Epidermal melanocyte (primary cell): ENCODE measurements at regions not wholly inside any gene's neighbourhood (a gene's known extent, or its start where the extent isn't known, plus 50 kb on each side); places are given as distances from the start of the nearest gene placed in this dataset.

Source experiments
- DNase-seq: peaks from one replicate; pipeline ENCODE4 v3.0.0; 2011; ENCODE audit warnings: low spot score; ENCODE audit not compliant: insufficient read length

DNA sequence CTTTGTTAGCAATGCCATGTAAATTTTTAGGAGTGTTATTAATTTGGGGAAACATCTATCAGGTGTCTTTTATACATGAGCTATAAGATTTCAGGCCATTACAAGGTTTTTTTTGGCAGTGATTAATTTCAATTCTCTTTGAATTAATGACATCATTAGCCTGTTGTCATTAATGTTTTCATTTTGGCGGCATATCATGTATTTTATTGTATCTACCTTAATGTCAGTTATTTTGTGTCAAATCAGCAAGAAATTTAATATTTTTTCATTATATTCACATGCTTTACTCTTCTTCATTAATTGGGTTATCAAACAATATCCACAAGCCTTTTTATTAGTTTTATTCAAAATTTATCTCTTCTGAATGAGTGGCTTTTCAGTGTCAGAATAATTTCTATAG lies 153.0 kb upstream of the CAND1 start:
- no peak for DNase-seq

DNA sequence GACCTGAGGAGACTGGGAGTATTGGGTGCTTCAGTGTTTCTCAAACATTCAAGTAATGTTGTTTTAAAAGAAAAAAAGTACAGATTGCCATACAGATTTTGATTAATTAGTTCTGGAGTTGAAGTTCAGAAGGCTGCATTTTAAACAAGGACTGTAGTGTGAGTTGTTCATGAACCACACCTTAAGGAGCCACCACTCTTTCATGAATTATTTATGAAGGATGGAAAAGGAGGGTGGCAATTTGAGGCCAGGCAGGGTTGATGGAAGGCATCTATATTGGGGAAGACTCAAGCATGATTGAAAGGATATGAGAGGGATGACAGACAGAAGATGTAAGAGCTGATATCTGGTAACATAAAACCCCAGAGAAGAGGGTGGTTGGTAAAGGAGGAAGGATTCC lies 146.6 kb upstream of the CAND1 start:
- no peak for DNase-seq

DNA sequence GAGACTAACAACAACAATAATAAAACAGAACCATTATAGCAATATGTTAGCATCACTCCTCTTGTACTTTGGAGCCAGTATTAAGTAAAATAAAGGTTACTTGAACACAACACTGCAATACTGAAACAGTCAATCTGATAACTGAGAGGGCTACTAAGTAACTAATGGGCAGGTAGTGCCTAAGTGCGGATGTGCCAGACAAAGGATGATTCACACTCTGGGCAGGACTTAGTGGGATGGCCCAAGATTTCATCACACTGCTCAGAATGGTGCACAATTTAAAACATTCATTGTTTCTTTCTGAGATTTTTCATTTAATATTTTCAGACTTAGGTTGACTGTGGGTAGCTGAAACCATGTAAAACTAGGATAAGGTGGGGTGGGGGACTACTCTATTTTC lies 131.9 kb upstream of the CAND1 start:
- no peak for DNase-seq

GRCh38 chr12:67141296-67142018 lies 127.7 kb upstream of the CAND1 start:
- DNase-seq = no peak

GRCh38 chr12:67145692-67146091 lies 123.5 kb upstream of the CAND1 start:
- DNase-seq = no peak

- no peak for DNase-seq
These were observed 122.1 kb upstream of the CAND1 start for GRCh38 chr12:67147030-67147429.

GRCh38 chr12:67147447-67147846 lies 121.7 kb upstream of the CAND1 start:
- DNase-seq = no peak

DNA sequence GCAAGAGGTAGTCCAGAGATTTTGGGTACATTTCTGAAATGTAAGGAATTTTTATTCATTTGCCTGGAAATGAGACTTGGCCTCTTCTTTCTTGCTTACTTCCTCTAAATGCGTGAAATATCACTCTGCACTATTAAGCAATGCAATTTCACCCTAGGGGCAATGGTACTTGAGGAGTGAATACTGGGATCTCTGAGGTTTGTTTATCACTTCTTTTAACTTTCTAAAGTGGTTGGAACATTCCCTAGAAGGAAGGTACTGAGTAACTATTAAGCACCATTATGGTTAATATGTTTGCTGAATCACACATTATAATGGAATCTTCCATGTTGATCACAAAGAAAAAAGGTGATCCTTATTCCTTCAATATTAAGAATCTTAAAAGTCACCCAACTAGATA lies 120.9 kb upstream of the CAND1 start:
- DNase-seq = no peak

- no peak for DNase-seq
These were observed 117.3 kb upstream of the CAND1 start for GRCh38 chr12:67151886-67152285.

DNA sequence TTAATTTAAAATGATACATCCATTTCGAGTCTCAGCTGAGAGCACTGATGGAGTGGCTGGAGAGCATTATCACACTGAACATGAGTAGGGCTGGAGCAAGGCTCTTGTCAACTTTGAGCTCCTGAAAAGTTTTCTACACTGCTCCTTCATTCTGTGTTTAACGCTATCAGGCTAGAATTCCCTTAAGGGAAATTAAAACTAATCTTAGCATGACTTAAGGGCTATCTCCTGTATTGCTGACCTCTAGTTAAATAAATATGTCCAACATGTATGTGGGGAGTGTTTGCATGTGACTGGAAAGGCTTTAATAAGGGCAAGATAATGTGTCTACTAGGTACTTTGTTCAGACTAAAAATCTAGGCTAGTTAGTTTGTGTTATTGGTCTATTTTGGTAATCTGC lies 116.7 kb upstream of the CAND1 start:
- DNase-seq = no peak

DNA sequence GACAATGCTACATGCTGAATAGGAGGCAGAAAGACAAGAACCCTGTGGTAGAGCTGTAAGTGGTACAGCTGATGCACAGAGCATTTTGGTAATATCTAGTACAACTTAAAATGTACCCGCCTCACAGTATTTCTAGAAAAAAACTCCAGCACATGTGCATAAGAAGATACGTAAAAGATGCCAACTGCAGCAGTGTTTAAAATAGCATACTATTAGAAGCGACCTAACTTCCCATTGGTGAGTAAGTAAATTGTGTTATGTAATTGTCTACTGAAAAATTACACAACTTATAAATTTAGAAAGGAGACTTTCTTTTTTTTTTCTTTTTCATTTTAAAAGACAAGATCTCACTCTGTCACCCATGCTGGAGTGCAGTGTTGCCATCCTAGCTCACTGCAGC lies 114.3 kb upstream of the CAND1 start:
- no peak for DNase-seq

DNA sequence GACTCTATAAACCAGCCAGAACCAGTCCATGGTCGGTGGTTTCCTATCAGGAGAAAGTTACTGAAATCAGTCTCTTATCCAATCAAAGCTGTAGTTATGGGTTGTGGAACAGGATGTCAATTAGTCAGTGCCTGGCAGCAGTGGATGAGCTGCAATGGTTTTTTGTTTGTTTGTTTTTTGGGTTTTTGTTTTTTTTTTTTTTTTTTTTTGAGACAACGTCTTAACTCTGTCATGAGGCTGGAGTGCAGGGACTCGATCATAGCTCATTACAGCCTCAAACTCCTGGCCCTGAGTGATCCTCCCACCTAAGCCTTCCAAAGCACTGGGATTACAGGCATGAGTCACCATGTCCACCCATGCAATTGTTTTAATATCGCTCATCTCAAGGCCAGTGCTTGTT lies 113.3 kb upstream of the CAND1 start:
- DNase-seq = no peak

DNA sequence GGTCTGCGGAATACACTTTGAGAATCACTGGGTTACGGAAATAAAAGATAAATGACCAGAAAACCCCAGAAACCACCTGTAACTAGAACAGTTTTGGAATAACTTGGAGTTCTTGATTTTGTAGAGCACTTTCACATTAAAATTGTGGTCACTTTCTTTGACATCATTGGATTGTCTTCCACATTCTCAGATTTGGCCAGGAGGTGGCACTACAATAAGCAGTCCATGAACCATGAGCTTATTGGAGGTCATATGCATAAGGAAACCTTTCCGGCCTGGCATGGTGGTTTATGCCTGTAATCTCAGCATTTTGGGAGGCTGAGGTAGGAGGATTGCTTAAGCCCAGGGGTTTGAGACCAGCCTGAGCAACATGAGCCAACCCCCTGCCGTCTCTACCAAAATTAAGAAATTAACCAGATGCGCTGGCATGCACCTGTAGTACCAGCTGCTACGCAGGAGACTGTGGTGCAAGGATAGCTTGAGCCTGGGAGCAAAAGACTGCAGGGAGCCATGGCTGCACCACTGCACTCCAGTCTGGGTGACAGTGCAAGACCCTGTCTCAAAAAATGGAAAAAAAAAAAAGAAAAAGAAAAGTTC lies 107.7 kb upstream of the CAND1 start:
- peak; percentile 29 for DNase-seq

DNA sequence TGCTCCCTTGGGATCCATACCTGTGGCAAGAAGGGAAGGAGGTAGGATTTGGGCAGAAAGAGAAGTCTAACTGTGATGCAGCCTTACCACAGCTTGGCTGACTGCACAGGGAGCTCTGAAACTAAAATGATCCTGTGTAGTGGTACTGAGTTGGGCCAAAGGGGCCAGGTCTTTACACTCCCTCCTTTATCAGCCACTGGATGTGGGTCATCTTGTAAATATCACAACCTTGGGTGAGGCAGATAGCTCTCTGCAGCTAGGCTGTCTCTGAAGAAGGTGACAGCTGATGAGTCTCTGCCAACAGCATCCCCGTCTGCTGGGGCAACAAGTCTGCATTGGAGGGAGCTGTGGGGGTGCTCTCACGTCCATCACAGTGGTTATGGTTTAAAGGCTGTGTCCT lies 95.9 kb upstream of the CAND1 start:
- no peak for DNase-seq

GRCh38 chr12:67182551-67182950 lies 86.6 kb upstream of the CAND1 start:
- no peak for DNase-seq

DNA sequence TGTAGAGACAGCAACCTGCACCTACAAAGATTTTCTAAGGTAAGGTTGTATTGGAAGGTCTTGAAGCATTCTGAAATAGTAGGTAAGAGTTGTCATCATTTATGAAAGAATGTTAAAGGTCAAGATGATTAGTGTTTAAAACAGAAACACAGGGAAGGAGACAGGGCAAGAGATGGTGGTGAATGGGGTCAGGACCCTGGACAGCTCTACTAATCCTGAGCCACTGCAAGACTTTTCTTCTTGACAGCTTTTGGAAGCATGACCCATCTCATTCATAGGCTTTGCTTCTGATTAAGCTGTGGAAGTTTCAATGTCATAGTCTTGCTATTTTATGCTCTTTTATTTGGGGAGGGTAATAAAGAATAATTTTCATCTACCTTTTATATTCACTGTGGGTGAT lies 75.5 kb upstream of the CAND1 start:
- DNase-seq = no peak

GRCh38 chr12:67200386-67200785 lies 68.8 kb upstream of the CAND1 start:
- no peak for DNase-seq

GRCh38 chr12:67202011-67202677 lies 67.0 kb upstream of the CAND1 start:
- DNase-seq = no peak

GRCh38 chr12:67202678-67203012 lies 66.5 kb upstream of the CAND1 start:
- no peak for DNase-seq

GRCh38 chr12:67208281-67209067 lies 60.7 kb upstream of the CAND1 start:
- no peak for DNase-seq

- no peak for DNase-seq
These were observed 58.1 kb upstream of the CAND1 start for GRCh38 chr12:67211029-67211428.

DNA sequence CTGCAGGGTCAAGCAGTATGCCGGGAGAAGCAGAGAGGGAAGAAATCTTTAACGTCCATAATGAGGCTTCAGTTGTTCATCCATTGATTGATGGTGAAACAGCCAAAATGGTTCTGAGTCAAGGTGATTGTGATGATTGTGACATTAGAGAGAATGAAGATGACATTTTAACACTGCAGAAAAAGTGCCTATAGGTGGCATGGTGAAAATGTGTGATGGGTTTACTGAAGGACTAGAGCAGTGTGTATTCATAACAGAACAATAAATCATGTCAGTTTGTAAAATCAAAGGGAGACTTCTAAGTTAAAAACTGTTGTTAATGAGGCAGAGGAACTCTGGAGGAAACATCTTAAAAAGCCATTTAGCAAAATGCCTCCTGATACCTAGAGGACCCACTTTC lies 57.7 kb upstream of the CAND1 start:
- no peak for DNase-seq
